Astrocyte of the cerebellum (primary cell): ENCODE measurements at regions not wholly inside any gene's neighbourhood (a gene's known extent, or its start where the extent isn't known, plus 50 kb on each side); places are given as distances from the start of the nearest gene placed in this dataset.

ENCODE experiments used
- DNase-seq: peaks from one replicate; pipeline ENCODE4 v3.0.0-alpha.2; 2011; ENCODE audit warnings: low read depth
- H3K4me3 ChIP-seq: 2 replicates; pipeline ENCODE4 v1.5.1; 2011; ENCODE audit warnings: mild to moderate bottlenecking, low read depth, low read length, moderate library complexity
- CTCF ChIP-seq: IDR thresholded peaks from 2 replicates; pipeline ENCODE4 v1.5.1; 2012; ENCODE audit warnings: low read length, low read depth, moderate library complexity, mild to moderate bottlenecking; ENCODE audit errors: missing control alignments
- in situ Hi-C: cut with HindIII; loops from 2 replicates; pipeline ENCODE4 v1.10.0; 2017; ENCODE audit warnings: low sequenced_read_pairs

- TF ChIP-seq CTCF = no peak
- DNase-seq = no peak
- no peak overlapping the region for H3K4me3 ChIP-seq
- in situ Hi-C loops = no loop called here
Measured at GRCh38 chr14:62101189-62101588, 339.0 kb downstream of the SNAPC1 start.

DNA sequence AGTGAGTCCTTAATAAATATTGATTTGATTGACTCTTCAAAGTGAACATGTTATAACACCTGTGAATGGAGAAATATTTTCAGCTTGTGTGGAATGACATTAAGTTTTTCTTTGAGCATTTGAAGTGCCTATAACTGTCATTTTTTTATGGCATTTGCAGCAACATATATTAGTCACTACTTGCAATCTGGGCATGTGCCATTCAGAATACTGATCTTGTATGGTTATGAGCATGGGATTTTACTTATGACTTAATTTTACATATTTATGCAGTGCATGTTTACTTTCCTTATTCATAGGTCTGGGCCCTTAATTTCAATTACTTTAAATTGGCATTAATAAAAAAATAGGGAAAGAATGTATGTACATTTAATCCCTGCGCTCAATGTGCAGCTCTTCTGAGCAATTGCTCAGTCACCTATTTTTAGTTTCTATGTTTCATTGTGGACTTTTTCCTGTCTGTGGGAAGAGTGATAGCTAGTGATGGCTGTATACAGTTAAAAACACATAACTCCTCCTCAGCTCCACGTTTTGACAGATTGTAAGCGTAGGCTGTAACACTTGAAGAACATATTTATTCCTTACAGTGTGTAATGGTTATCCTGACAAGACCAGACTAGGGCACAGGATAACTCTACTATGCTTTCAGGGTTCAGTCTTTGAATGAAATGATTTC is 339.6 kb downstream of the SNAPC1 start:
- no peak for TF ChIP-seq CTCF
- in situ Hi-C loops = no loop called here
- DNase-seq = no peak
- no peak overlapping the region for H3K4me3 ChIP-seq

- DNase-seq = no peak
- in situ Hi-C loops = no loop called here
- no peak for TF ChIP-seq CTCF
- H3K4me3 ChIP-seq = no peak overlapping the region
Measured at GRCh38 chr14:62102349-62102725, 340.1 kb downstream of the SNAPC1 start.

DNA sequence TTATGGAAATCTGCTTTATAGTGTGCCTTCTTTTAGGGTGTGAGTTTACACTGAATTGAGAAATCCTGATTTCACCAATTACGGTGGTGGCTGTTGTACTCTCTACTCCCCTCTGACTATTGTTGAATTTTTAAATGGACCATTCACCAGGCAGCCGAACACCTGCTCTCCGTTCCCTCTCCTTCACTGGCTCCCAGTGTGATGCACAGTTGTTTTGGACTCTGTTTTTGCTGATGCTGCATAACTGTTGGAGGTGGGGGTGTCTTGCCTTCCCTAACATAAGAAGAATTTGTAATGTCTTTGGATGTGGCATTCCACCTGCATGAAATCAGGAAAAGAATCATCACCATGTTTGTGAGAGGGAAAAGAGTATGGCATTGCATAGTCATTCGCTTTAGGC is 341.2 kb downstream of the SNAPC1 start:
- TF ChIP-seq CTCF = no peak
- no peak overlapping the region for H3K4me3 ChIP-seq
- DNase-seq = no peak
- in situ Hi-C loops = no loop called here

GRCh38 chr14:62110941-62111340 is 348.7 kb downstream of the SNAPC1 start:
- H3K4me3 ChIP-seq = no peak overlapping the region
- DNase-seq = no peak
- no peak for TF ChIP-seq CTCF
- in situ Hi-C loops = no loop called here

DNA sequence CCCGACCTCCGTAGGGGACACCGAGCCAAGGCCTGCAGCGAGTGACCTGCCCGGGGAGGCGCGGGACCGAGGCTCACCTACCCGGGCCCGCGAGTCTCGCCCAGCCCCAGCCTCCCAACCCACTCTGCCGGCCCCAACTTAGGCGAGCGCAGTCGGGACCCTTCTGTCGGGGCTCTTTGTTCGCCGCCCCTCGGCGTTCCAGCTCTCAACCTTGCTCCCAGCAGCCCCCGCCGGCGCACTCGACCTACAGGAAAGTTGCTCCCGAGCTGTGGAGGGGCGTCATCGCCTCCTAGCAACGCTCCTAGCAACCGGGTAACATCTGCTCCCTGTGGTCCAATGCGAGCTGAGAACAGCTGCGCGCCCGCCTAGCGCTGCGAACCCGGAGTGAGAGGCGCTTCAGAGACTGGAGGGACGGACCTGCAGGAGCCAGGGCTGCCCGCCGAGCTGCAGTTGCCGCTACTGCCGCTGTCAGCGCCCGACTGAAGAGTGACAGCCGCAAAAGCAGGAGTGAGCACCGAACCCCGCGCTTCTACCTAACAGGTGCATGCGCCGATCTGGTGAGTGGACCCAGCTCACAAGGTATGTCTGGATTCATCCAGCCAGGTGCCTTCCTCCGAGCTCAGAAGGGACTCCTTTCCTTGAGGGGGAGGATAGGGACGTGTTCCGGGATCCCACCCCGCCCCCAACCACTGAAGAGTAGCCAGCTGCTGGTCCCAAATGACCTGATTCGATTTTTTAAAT is 355.0 kb downstream of the SNAPC1 start:
- peak; percentile 45 for DNase-seq
- in situ Hi-C loops = no loop called here
- peak overlapping the region; percentile 41 for H3K4me3 ChIP-seq
- peak; percentile 47 for TF ChIP-seq CTCF
